OCI-LY1 (cell line): ENCODE measurements at regions not wholly inside any gene's neighbourhood (a gene's known extent, or its start where the extent isn't known, plus 50 kb on each side); places are given as distances from the start of the nearest gene placed in this dataset.

Source experiments
- H2AFZ ChIP-seq: fragments of 200-600 bp; sonication (generic), shearing (Covaris generic); 2 replicates; pipeline ENCODE4 v1.6.0; 2014; ENCODE audit warnings: antibody characterized with exemption, mild to moderate bottlenecking, low read length
- H3F3A ChIP-seq: fragments of 200-600 bp; sonication (generic), shearing (Covaris generic); 2 replicates; pipeline ENCODE4 v1.6.0; 2014; ENCODE audit warnings: mild to moderate bottlenecking, antibody characterized with exemption, low read length, moderate library complexity; ENCODE audit not compliant: insufficient read depth
- H3K27ac ChIP-seq: fragments of 200-600 bp; sonication (generic); 2 replicates; pipeline ENCODE4 v1.5.1; 2014; ENCODE audit warnings: low read length, mixed run types, mild to moderate bottlenecking, low read depth; ENCODE audit not compliant: poor library complexity, severe bottlenecking
- H3K27me3 ChIP-seq: fragments of 200-600 bp; sonication (generic); 2 replicates; pipeline ENCODE4 v1.6.0; 2014; ENCODE audit warnings: antibody characterized with exemption, mild to moderate bottlenecking, low read length, moderate library complexity; ENCODE audit not compliant: insufficient read depth
- H3K36me3 ChIP-seq: fragments of 200-600 bp; sonication (generic); 2 replicates; pipeline ENCODE4 v1.6.1; 2014; ENCODE audit warnings: mild to moderate bottlenecking, antibody characterized with exemption, low read length, moderate library complexity, mixed read lengths; ENCODE audit not compliant: insufficient read depth
- H3K4me1 ChIP-seq: fragments of 200-600 bp; sonication (generic); 2 replicates; pipeline ENCODE4 v1.5.1; 2014; ENCODE audit warnings: mild to moderate bottlenecking, low read length, moderate library complexity; ENCODE audit not compliant: insufficient read depth, severe bottlenecking
- H3K4me2 ChIP-seq: fragments of 200-600 bp; sonication (generic), shearing (Covaris generic); 2 replicates; pipeline ENCODE4 v1.6.1; 2014; ENCODE audit warnings: low read length
- H3K4me3 ChIP-seq: fragments of 200-600 bp; sonication (generic); 2 replicates; pipeline ENCODE4 v1.5.1; 2014; ENCODE audit warnings: low read length, low read depth, mild to moderate bottlenecking, mixed read lengths; ENCODE audit not compliant: poor library complexity, severe bottlenecking
- H3K79me2 ChIP-seq: fragments of 200-600 bp; shearing (Covaris generic); 2 replicates; pipeline ENCODE4 v1.6.1; 2016; ENCODE audit warnings: mixed run types, low read length, mixed read lengths; ENCODE audit not compliant: insufficient read depth
- H3K9ac ChIP-seq: fragments of 200-600 bp; sonication (generic), shearing (Covaris generic); 2 replicates; pipeline ENCODE4 v1.6.1; 2014; ENCODE audit warnings: mild to moderate bottlenecking, low read length, mixed read lengths
- H3K9me2 ChIP-seq: fragments of 200-600 bp; sonication (generic), shearing (Covaris generic); 2 replicates; pipeline ENCODE4 v1.6.1; 2014; ENCODE audit warnings: low read depth, mild to moderate bottlenecking, low read length, mixed read lengths
- H3K9me3 ChIP-seq: fragments of 200-600 bp; shearing (Covaris generic); 2 replicates; pipeline ENCODE4 v1.6.1; 2014; ENCODE audit warnings: low read length, mixed read lengths
- H4K20me1 ChIP-seq: fragments of 200-600 bp; sonication (generic), shearing (Covaris generic); 2 replicates; pipeline ENCODE4 v1.6.0; 2016; ENCODE audit warnings: mild to moderate bottlenecking, low read length; ENCODE audit not compliant: insufficient read depth
- EZH2 ChIP-seq: fragments of 200-600 bp; sonication (generic), shearing (Covaris generic); IDR thresholded peaks from 2 replicates; pipeline ENCODE4 v1.8.0; 2017; ENCODE audit warnings: borderline replicate concordance, mixed run types, mild to moderate bottlenecking, antibody characterized with exemption, low read length, moderate library complexity, mixed read lengths
- TF ChIP-seq, protein P1 (sequence below): fragments of 200-600 bp; sonication (generic), shearing (Covaris generic); IDR thresholded peaks from 2 replicates; pipeline ENCODE4 v1.5.1; 2017; ENCODE audit warnings: mild to moderate bottlenecking, antibody characterized with exemption, low read length, moderate library complexity, mixed read lengths

DNA sequence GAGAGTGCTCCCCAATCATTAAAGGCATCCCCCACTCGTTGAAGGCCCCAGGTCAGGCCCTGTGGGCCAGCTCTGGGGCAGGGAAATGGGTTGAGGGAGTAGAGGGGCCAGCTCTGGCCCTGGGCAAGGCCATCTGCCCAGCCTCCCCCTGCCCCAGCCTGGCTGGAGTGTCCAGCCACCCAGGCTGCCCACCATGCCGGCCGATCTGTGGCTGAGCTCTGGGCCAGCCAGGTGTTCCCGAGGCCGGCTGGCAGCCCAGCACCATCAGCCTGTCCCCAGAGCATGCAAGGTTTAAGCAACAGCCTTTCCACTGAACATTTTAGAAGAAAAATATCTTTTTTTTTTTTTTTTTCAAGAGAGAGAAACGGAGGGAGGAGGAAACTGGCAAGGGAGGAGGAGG is 62.8 kb upstream of the LINGO1 start:
- Histone ChIP-seq H3F3A (no peaks in the 10 kb centered on the region), H3K4me2 (no peak overlapping the region), H3K9me2 (no peaks in the 10 kb centered on the region), H3K27me3 (0 out of 2 replicates have a peak, but pooled peaks cover 3% of the 10 kb centered on the region), H3K36me3 (no peaks in the 10 kb centered on the region), H3K9me3 (no peaks in the 10 kb centered on the region), H3K4me3 (no peak overlapping the region), H3K4me1 (no peaks in the 10 kb centered on the region), H4K20me1 (no peaks in the 10 kb centered on the region), H3K79me2 (no peaks in the 10 kb centered on the region), H2AFZ (no peak overlapping the region), H3K9ac (no peak overlapping the region), H3K27ac (no peak overlapping the region)
- no peak for TF ChIP-seq EZH2
- TF ChIP-seq, protein P1, sequence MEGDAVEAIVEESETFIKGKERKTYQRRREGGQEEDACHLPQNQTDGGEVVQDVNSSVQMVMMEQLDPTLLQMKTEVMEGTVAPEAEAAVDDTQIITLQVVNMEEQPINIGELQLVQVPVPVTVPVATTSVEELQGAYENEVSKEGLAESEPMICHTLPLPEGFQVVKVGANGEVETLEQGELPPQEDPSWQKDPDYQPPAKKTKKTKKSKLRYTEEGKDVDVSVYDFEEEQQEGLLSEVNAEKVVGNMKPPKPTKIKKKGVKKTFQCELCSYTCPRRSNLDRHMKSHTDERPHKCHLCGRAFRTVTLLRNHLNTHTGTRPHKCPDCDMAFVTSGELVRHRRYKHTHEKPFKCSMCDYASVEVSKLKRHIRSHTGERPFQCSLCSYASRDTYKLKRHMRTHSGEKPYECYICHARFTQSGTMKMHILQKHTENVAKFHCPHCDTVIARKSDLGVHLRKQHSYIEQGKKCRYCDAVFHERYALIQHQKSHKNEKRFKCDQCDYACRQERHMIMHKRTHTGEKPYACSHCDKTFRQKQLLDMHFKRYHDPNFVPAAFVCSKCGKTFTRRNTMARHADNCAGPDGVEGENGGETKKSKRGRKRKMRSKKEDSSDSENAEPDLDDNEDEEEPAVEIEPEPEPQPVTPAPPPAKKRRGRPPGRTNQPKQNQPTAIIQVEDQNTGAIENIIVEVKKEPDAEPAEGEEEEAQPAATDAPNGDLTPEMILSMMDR: no peak

DNA sequence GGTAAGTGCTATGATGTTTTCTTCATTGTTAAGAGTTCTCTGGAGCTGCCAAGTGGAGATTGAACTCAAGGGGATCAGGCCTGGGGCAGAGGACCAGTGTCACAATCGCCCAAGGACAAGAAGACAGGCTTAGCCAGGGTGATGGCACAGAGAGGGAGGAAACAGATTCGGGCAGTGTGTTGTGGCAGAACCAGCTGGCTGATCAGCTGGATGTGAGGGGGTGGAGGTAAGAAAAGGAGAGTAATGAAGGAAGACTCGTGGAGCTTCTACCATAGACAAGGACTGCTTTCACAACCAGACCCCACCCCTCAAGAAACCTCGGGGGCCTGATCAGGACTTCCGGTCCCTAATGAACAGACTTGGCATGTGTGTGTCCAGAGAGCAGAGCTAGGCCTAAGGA is 60.9 kb upstream of the LINGO1 start:
- Histone ChIP-seq H4K20me1 (no peaks in the 10 kb centered on the region), H3K9ac (no peak overlapping the region), H3K4me3 (no peak overlapping the region), H3F3A (no peaks in the 10 kb centered on the region), H3K4me2 (no peak overlapping the region), H3K4me1 (no peaks in the 10 kb centered on the region), H3K27ac (no peak overlapping the region), H3K9me3 (no peaks in the 10 kb centered on the region), H3K9me2 (no peaks in the 10 kb centered on the region), H3K79me2 (no peaks in the 10 kb centered on the region), H3K27me3 (0 out of 2 replicates have a peak, but pooled peaks cover 3% of the 10 kb centered on the region), H3K36me3 (no peaks in the 10 kb centered on the region), H2AFZ (no peak overlapping the region)
- TF ChIP-seq, protein P1: no peak
- TF ChIP-seq EZH2: no peak

DNA sequence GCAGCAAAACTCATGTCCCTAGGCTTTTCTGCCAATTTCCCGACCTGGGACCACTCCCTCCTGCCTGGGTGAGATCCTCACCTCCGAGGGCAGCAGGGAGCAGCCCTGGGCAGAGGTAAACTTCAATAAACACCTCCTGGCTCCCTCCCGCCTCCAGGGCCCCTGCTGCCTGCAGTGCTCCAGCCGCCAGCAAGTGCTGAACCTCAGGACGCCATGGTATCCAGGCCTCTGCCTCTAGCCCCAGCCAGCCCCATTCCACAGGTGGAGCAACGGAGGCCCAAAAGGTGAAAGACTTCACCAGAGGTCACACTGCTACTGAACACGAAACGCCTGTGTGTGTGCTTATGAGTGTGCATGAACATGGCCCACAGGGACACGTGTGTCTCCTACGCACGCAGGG is 59.9 kb upstream of the LINGO1 start:
- no peaks in the 10 kb centered on the region for H3K9me3 ChIP-seq
- H3K4me1 ChIP-seq: no peaks in the 10 kb centered on the region
- no peak overlapping the region for H3K4me2 ChIP-seq
- H3K27me3 ChIP-seq: 0 out of 2 replicates have a peak, but pooled peaks cover 3% of the 10 kb centered on the region
- H3K4me3 ChIP-seq: no peak overlapping the region
- no peaks in the 10 kb centered on the region for H4K20me1 ChIP-seq
- TF ChIP-seq, protein P1: no peak
- TF ChIP-seq EZH2: no peak
- no peaks in the 10 kb centered on the region for H3K9me2 ChIP-seq
- no peak overlapping the region for H3K27ac ChIP-seq
- no peak overlapping the region for H3K9ac ChIP-seq
- no peaks in the 10 kb centered on the region for H3K79me2 ChIP-seq
- H3F3A ChIP-seq: no peaks in the 10 kb centered on the region
- no peaks in the 10 kb centered on the region for H3K36me3 ChIP-seq
- no peak overlapping the region for H2AFZ ChIP-seq
